MM.1S (cell line): ENCODE measurements at regions not wholly inside any gene's neighbourhood (a gene's known extent, or its start where the extent isn't known, plus 50 kb on each side); places are given as distances from the start of the nearest gene placed in this dataset.

ENCODE experiments used
- EZH2 ChIP-seq: fragments of 300-600 bp; sonication (generic); optimal IDR thresholded peaks from 2 replicates; pipeline ENCODE3; 2017; ENCODE audit warnings: low read depth, mild to moderate bottlenecking, antibody characterized with exemption, low read length, mixed read lengths
- EZH2phosphoT487 ChIP-seq: fragments of 300-600 bp; sonication (generic); IDR thresholded peaks from 2 replicates; pipeline ENCODE4 v1.6.1; 2018; ENCODE audit warnings: antibody characterized with exemption, low read length

DNA sequence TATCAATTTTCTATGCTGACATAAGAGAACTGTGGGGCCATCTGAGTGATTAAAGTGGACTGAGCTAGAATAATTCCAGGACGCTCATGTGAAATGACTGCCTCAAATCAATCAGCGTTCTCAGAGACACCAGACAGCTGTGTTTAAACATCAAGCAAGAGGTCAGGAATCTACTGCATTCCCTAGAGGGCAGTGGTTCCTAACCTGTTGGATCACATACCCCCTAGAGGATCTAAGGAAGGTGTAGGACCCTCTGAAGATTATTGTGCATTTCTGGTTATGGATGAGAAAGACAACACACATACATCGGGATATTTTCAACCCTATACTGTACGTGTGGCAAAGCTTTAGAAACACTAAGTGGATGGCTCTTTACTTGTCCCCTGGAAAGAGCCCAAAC lies 51.8 kb upstream of the FREM2 start:
- TF ChIP-seq EZH2 (no peak), EZH2phosphoT487 (no peak)
